ENCODE measurements at regions not wholly inside any gene's neighbourhood (a gene's known extent, or its start where the extent isn't known, plus 50 kb on each side); places are given as distances from the start of the nearest gene placed in this dataset.
A peak's percentile ranks its signal among the peaks of the same experiment; 100 is the strongest.

- Histone ChIP-seq H3K36me3 (no peaks in the 10 kb centered on the region), H3K4me1 (peaks cover 0 to 35% (median 0%) of the 10 kb centered on the region in 9 donors), H3K27ac (no peak overlapping the region), H3K9me3 (no peaks in the 10 kb centered on the region), H3K4me3 (no peak overlapping the region), H3K27me3 (peaks cover 0 to 19% (median 4%) of the 10 kb centered on the region in 7 donors)
- no peak for TF ChIP-seq CTCF (IDR thresholded peaks at IDR 0.05)
- ATAC-seq (no peak), DNase-seq (no peak)
- intact Hi-C loops (cut with DNase I): no loop called here
- WGBS, 2 donors: 90 to 94% methylated on average over 2 of the region's 2 CpGs
These were observed 176.9 kb upstream of the CAMK1G start for GRCh38 chr1:209406595-209406994.

GRCh38 chr1:209409780-209410179 lies 173.7 kb upstream of the CAMK1G start:
- 88 to 91% methylated on average over 2 of the region's 2 CpGs for WGBS, 2 donors
- Histone ChIP-seq H3K27ac (no peak overlapping the region), H3K27me3 (peaks cover 0 to 17% (median 2%) of the 10 kb centered on the region in 7 donors), H3K4me1 (peaks cover 0 to 45% (median 0%) of the 10 kb centered on the region in 9 donors), H3K9me3 (no peaks in the 10 kb centered on the region), H3K4me3 (no peak overlapping the region), H3K36me3 (no peaks in the 10 kb centered on the region)
- intact Hi-C loops (cut with DNase I): no loop called here
- TF ChIP-seq CTCF (IDR thresholded peaks at IDR 0.05): no peak
- ATAC-seq: no peak
- no peak for DNase-seq

DNA sequence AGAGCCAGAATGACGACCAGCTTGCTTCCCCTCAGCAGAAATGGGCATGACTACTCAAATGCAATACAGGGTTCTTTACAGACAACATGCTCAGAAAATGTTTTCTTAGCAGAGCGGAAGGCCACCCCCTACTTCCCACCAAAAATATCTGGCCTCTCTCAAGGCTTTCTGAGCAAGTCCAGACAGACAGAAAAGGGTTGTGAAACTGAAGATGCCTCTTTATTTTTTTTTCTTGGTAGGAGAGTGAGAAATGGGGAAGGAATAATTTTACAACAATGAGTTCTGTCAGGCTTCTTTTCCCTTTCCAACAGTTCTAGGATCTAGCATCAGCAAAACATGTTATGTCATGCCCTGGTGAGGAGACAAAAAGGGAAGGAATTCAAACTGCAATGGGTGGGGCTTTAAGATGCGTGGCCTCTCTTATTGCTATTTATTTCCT lies 172.0 kb upstream of the CAMK1G start:
- no peak for TF ChIP-seq CTCF (IDR thresholded peaks at IDR 0.05)
- WGBS, 2 donors: 43 to 44% methylated on average over 3 of the region's 3 CpGs
- Histone ChIP-seq H3K27me3 (peaks cover 0 to 20% (median 4%) of the 10 kb centered on the region in 7 donors), H3K9me3 (no peaks in the 10 kb centered on the region), H3K36me3 (no peaks in the 10 kb centered on the region), H3K27ac (peak overlapping the region in 6 of 10 donors; percentile 28 to 75 (median 50)), H3K4me1 (peaks cover 0 to 32% (median 0%) of the 10 kb centered on the region in 9 donors), H3K4me3 (no peak overlapping the region)
- DNase-seq (no peak), ATAC-seq (peak in 7 of 8 donors; percentile 68 to 89 (median 81))
- intact Hi-C loops (cut with DNase I): no loop called here

GRCh38 chr1:209412036-209412435 lies 171.5 kb upstream of the CAMK1G start:
- ATAC-seq (peak in 2 of 8 donors; percentile 21), DNase-seq (no peak)
- Histone ChIP-seq H3K27me3 (peaks cover 0 to 20% (median 4%) of the 10 kb centered on the region in 7 donors), H3K9me3 (no peaks in the 10 kb centered on the region), H3K4me1 (peaks cover 0 to 32% (median 0%) of the 10 kb centered on the region in 9 donors), H3K36me3 (no peaks in the 10 kb centered on the region), H3K27ac (peak overlapping the region in 7 of 10 donors; percentile 18 to 53 (median 45)), H3K4me3 (no peak overlapping the region)
- no peak for TF ChIP-seq CTCF (IDR thresholded peaks at IDR 0.05)
- intact Hi-C loops (cut with DNase I): no loop called here

Data from heart right ventricle (tissue), 16 donors.